Stimulated activated CD8-positive, alpha-beta memory T cell treated with anti-CD3 and anti-CD28 coated beads, Interleukin-12 subunit alpha, Interleukin-12 subunit beta, amount 100 ng/mL, for 4 hours (primary cell): ENCODE measurements at regions not wholly inside any gene's neighbourhood (a gene's known extent, or its start where the extent isn't known, plus 50 kb on each side); places are given as distances from the start of the nearest gene placed in this dataset.

Source experiments
- DNase-seq: peaks from one replicate; pipeline ENCODE4 v3.0.0-alpha.2; 2020; ENCODE audit warnings: low read depth

DNA sequence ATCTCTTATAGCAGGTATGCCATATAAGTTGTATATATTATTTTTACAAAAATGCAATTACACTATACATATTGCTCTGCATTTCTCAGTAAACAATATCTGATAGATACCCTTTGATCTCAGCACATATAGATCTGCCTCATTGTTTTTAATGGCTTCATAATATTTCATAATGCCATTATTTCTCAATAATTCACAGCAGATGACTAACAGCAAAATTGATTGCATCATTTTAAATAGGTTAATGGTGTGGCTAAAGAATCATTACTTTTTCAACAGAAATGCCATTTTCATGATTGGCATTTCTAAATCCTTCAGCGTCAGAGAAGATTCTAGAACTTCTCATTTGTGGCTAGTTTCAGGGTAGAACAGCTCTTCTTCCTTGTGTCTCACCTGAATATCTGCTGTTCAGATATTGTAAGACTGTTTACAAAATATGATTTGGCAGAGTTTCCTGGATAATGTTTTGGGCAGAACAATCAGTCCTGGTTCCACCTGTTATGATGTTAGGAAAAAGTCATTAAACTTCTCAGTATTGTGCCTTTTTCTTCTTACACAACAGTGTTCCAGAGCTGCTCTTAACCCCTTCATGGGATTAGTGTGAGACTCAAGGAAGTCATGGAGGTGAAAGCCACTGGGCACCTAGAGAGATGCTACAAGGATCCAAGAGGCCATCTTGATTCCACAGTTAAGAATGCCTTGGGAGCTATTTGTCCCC is 397.6 kb upstream of the THBS1 start:
- no peak for DNase-seq

DNA sequence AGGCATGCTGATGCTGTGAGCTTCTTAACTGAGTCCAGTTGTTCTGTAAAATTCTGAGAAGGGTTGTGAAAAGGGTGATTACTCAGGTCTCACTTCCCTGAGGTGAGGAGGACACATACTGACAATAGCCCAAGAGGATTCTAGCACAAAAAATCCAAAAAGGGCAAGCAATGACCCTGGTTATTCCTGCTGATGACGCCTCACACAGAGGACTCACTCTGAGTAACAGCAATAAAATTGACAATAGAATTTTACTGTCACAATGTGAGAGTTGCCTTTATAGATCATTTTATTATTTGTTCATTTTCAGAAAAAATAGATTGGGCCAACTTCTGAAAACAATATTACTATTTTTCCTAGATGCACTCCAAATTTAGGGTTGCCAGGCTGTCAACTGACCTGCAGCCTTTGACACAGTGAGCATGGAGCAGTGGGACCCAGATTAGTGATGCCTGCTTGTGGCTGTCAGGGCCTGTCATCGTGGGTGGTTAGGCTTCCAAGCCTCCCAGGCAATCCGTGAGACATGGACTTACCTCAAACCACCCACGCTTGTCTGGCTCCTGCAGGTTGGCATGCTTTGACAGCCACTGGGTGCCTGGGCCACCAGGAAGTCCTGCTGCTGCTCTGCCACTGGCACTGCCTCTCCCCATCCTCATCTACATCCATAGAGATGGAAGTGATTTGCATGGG is 396.0 kb upstream of the THBS1 start:
- DNase-seq, result no peak

GRCh38 chr15:39188314-39188713 is 392.6 kb upstream of the THBS1 start:
- DNase-seq, result no peak

GRCh38 chr15:39188930-39189329 is 391.9 kb upstream of the THBS1 start:
- no peak for DNase-seq

DNA sequence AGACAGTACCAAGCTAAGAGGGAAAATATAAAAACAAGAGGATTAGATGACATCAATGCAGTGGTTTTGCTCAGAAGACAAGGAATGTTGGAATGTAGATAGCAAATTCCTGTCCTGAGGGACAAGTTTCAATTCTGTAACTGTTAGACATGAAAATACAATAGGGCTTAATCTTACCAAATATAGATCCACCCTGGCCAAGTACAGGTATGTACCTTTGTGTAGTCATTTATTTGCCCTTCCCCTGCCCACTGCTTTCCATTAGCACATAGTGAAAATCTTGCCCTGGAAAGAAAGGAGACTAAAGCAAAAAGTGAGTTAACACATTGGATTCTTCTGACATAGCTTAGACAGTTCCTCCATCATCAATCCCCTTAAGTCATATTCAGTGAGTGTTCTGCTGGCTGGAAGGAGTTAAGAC is 389.0 kb upstream of the THBS1 start:
- DNase-seq, result no peak

- no peak for DNase-seq
These were observed 388.5 kb upstream of the THBS1 start for GRCh38 chr15:39192351-39192750.

DNA sequence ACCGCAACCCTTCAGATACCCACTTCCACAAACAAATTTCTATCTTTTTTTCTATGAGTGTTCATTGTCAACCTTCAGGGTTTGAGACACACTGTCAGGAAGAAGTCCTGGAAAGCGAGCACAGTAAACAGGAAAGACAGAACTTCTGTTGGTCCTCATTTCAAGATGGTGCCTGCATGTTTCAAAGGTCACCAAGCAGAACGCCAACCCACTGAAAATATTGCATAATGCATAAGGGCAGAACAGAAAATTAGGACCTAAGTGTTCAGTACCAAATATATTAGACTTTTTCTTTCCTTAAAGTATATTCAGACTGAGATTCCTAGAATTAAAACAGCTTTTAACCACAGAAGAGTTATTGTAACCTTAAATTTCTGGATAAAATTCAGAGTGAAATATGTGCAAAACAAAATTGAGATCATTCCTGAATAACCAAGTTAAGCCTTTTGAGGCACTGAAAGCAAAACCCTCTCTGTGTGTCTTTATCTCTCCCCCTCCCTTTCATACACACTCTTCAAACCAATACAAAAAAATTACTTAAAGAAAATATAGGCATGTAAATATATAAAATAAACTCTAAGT is 387.8 kb upstream of the THBS1 start:
- no peak for DNase-seq

DNA sequence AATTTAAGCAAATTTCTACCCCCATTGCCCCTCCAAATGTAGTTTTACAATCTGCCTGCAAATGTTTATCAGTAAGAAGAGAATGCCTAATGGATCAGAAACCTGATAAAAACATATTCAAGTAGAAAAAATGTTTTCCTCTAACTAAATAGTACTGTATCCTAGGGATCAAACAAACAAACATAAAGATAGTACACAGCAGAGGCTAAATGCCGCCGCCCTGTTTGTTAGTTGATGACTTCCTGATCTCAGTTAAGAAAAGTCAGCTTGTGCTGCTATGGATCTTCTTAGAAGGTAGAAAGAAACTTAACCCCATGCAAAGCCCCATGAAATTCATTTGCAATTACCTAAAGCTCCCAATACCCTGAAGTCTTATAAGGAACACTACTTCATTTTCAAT is 387.3 kb upstream of the THBS1 start:
- DNase-seq, result no peak

GRCh38 chr15:39194106-39194830 is 386.6 kb upstream of the THBS1 start:
- DNase-seq, result no peak

GRCh38 chr15:39195961-39196486 is 384.9 kb upstream of the THBS1 start:
- DNase-seq, result no peak

DNA sequence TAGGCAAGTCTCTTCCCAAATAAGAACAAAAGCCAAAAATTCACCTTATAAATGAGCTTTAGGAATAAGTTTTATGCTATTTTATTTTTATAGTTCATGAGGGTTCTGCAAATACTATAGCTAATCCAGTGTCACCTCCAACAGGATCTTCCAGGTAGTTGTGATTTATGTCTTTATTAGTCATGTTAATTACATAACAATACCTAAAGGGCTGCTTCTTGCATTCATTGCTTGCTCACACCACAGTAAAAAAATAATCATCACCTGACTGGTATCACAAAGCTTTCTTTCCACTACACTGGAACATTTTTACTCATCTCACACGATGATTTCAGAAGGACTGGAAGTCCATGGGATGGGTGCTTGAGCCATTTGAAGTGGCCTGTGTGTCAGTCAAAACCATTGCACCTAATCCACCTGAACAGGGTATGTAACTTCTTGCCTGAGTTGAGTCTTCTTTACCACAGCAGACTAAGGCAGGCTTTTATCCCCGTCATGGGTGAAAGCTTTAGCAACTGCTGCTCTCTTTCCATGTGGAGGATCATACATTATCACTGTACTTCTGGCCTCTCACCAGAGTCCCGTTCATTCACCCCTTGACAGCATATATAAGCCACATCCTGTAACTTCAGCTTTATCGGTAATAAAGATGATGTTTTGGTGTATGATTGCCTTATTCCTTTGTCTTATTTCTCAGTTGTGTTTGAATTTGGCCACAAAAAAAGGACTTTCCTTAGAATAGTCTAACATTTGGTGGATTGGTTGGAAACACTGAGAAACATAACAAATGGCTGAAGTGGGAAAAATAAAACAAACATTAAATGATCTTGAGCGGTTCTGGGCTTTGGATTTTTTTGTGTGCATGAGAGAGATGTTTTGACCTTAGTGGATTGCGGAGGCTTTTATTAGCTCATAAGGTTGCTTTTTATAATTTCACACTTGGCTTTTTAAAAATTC is 382.6 kb upstream of the THBS1 start:
- DNase-seq, result no peak

DNA sequence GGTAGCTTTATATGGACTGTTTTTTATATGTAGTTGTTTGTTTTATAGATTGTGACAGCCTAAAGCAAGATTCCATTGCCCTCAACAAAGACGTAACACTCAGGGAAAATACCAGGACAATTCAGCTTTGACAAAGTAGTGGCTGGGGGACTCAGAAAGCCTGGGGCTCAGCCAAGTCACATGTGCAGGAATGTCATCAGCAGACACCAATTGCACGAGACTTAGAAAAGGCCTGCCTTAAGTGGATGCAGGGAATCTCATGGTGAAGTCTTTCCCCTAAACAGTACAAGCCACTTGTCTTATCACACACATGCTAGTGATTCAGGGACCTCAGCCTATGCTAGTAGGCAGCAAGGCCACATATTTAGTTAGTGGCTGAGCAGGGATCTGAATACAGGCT is 381.8 kb upstream of the THBS1 start:
- DNase-seq, result no peak

DNA sequence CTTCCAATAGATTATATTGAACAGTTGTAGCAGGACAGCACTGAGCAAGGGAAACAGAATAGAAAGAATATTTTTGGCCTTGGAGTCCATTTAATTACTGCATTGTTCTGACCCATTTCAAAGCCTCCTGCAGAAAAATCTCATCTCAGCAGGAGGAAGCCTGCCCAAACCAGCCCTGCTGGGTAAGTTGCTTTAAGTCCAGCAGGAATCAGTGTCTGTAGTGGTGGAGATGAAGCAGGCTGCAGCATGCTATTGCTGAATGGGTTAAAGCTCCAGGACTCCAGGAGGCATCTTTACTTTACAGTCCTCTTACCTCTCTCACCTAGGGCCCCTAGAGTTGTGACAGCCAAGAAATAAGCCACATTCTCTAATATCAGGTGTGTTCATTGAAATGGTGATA is 380.3 kb upstream of the THBS1 start:
- DNase-seq, result no peak

- no peak for DNase-seq
These were observed 378.2 kb upstream of the THBS1 start for GRCh38 chr15:39202641-39203040.

DNA sequence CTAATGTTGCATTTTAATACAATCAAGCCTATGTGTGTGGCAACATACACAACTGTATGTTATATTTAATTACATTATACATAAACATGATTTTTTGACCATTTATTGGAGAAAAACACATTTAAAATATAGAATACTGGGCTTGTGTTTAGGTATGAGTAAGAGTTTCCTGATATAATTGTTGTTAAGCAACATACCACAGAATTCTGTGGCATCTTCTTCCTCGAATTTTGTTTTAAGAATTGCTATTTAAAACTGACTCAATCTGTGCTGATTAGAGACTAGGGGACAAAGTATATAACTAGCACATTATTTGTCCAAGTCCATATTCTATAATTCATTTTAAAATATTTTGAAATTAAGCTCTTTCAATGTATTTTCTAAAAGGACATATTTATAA is 376.8 kb upstream of the THBS1 start:
- DNase-seq, result no peak

DNA sequence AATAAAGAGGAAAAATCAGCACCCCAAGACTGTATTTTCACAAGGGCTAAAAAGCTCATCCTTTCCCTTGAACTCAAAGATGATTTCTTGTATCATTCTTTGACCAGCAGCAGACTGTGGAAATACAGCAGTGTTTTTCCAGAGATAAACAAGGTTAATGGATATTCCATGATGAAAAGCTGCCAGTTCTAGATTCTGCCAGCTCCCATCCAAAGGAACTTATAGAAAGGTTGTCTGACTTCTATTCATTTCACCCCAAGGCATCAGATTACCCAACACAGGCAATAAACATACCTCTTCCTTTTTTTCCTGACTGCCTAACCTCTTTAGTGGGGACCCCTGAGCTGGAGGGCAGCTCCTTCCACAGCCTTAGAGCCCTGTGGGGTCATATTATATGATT is 375.8 kb upstream of the THBS1 start:
- DNase-seq, result no peak

DNA sequence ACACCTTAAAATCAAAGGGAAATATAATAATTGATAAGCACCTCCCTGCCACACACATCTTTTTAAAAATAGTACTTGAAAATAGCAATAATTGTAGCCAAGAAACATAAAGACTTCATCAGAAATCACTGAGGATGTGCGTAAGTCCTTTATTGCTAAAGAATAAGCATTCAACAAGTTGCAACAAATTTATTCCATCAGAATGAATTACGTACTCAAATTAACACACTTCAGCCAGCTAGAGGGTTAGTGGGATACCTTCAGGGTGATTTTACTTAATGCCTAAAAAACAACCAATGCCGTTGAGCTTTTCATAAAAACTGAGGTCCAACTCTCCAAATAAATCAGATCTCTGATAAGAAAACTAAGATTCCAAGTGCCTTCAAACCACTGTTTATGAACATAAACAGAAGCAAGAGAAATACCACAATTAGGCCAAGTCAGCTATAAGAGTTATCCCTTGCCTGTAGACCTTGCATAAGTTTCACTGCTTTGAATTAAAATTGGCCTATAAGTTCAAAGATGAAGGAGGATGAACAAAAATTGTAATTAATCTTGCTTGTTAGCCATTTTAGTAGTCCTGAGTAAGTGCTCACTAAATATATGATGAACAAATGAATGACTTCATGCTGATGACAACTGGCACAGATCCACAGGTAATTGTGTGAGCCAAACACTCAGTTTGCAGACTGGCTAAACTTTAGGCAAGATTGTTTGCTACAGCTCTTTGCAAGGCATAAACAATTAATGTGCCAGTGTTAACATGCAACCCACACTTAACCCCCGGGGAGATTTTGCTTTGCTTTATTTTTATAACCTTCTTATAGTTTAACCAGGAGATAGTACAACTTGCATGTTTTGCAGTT is 375.1 kb upstream of the THBS1 start:
- no peak for DNase-seq

DNA sequence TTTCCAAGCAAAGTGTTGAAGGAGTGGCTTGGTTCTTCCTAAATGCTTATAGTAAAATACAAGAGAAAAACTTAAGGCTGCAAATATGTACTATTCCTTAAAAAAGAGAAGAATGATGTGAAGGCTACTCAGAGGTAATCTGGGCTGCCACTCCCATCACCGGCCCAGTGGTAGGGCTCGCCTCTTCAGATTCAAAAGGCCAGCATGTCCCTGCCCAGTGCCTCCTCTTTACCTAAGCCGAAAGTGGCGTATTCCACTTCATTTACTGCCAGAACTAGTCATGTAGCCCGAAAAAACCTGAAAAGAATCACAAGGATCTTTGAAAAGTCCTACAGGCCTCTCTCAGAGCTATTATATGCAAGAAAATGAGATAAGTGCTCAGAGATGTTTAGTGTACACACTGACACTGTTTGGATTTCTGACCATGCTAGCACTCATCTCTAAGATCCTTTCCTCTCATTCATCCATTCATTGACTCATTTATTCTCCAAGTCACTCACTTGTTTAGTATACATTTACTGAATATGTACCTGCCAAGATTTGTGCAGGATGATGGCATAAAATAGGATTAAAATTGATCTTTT is 373.3 kb upstream of the THBS1 start:
- no peak for DNase-seq

DNA sequence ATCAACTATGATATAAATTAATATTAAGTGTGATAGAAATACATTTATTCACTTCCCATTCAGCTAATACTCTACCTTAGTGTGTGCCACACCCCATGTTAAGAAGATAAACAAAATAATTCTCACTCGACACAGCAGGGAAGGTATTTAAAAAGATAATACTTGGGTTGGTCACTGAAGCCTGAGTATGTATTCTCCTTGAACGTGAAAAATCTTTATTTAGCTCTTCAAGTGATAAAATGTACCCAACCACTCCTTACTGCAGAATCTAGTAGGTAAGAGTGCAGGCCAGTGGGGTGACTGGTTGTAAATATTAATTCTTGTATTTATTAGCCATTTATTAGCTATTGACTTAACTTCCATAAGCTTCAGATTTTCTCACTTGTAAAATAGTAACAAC is 372.7 kb upstream of the THBS1 start:
- DNase-seq, result no peak

DNA sequence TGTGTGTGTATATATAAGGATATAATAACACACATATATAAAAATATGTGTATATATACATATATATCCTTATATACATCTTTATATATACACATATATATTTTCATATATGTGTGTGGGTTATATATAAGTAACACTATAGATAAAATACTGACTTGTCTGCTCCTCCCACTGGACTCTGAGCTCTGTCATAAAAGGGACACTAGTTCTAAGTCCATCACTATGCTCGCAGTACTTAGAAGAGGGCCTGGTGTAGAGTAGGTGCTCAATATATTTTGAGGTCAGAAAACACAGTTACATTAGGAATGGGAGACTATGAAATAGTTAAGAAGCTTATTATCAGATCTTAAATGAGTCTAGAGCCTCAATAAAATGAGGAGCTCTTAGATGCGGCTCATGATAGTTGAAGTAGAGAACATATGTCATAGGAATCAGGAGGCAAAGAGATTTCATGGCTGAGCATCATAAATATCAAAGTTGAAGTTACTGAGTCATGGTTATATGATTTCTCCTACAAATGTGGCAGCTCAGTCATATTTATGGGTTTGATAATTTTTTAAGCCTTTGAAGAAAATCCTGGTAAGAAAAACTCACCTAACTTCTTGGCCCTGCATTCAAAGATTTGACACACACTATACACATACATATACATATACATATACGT is 371.2 kb upstream of the THBS1 start:
- no peak for DNase-seq
